ENCODE measurements at regions not wholly inside any gene's neighbourhood (a gene's known extent, or its start where the extent isn't known, plus 50 kb on each side); places are given as distances from the start of the nearest gene placed in this dataset.
A peak's percentile ranks its signal among the peaks of the same experiment; 100 is the strongest.

DNA sequence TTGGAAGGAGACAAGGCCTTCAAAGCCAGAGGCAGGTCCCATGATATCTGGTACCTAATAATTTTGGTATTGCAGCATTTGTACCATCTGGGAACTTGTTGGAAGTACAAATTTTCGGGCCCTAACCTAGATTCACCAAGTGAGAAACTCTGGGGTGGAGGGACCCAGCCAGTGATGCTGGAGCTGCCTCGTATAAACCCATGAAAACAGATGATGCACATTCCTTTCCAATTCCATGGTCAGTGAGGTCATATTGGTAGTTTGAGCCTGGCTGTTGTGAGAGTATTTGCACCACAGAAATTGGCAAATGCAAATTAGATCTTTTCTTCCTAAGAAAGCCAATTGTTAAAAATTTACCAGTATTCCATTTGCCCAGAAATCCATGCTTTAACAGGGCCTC lies 269.6 kb upstream of the PLXNA2 start:
- DNase-seq (ENCODE audit: low spot score): no peak

DNA sequence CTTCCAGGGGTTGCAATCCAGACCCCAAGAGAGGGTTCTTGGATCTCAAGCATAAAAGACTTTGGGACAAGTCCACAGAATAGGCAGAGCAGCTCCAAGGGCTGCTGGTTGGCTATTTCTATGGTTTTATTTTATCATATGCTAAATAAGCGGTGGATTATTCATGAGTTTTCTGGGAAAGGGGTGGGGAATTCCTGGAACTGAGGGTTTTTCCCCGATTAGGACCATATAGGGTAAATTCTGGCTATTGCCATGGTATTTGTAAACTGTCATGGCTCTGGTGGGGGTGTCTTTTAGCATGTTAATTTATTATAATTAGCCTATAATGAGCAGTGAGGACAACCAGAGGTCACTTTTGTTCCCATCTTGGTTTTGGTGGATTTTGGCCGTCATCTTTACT lies 270.9 kb upstream of the PLXNA2 start:
- DNase-seq (ENCODE audit: low spot score): no peak

DNA sequence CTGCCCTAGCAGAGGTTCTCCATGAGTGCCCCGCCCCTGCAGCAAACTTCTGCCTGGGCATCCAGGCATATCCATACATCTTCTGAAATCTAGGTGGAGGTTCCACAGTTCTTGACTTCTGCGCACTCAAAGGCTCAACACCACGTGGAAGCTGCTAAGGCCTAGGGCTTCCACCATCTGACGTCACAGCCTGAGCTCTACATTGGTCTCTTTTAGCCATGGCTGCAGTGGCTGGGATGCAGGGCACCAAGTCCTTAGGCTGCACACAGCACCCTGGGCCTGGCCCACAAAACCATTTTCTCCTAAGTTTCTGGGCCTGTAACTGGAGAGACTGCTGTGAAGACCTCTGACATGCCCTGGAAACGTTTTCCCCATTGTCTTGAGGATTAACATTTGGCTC lies 272.6 kb upstream of the PLXNA2 start:
- DNase-seq (ENCODE audit: low spot score): peak; percentile 1

DNA sequence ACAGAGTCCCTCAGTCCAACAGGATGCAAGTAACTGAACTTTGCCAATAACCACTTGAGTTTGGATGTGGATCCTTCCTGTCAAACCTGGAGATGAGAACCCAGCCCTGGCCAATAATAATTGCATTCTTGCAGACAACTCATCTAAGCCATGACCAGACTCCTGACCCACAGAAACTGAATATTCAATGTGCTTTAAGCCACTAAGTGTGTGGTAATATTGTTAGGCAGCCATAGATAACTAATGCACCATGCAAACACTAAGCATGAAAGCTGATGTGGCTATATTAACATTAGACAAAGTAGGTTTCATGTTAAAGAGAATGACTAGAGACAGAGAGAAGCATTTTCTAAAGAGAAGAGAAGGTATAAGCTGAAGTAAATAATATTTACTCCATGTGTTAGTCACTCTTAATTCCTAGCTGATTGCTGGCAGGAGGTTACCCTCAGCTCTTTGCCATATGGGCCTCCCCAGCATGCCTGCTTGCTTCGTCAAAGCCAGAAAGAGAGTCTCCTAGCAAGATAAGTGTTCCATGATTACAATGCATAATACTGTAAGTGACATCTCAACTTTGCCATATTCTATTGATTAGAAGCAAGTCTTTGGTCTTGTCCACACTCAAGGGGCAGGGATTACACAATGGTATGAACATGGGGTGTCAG lies 276.4 kb upstream of the PLXNA2 start:
- DNase-seq (ENCODE audit: low spot score): no peak

DNA sequence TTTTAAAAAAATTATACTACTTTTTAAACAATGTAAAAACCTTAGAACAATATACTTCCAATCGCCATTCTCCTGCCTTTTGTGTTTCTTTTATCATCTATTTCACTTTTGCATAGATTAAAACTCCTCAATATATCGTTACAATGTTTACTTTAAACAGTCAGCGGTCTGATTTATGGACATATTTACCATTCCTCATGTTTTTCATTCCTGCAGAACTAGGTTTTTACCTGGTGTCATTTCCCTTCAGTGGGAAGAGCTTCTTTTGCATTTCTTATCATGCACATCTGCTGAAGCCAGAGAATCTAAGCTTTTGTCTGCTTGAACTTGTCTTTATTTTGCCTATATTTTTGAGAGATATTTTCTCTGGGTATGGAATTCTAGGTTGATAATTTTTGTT lies 277.4 kb upstream of the PLXNA2 start:
- DNase-seq (ENCODE audit: low spot score): no peak

DNA sequence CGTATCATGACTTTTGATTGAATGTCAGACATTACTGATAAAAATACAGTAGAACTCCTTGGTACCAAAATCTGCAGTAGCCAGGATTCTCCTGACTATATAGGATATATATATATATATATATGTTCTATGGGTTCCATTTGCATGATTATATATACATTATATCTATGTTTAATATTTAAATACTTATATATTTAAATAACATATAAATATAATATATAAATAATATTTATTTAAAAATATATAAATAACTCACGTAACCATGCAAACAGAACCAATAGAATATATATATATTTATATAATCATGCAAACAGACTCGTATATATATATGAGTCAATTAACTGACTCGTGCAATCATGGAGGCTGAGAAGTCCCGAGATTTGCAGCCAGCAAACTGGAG lies 278.8 kb upstream of the PLXNA2 start:
- DNase-seq (ENCODE audit: low spot score): no peak

DNA sequence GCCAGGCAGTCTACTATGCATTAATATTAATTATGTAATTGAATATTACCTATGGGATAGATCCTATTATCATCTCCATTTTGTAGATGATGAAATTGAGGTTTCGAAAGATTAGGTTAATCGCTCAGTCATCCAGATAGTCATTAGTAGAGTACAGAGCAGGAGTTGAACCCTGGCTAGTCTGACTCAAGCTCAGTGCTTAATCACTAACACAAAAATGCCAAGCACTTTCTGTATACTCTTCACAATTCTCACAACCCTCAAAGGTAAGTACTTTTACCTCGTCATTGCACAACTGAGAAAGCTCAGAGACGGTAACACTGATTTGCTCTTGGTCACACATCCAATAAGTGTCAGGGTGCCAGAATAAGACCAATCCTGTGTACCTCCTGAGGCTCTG lies 280.2 kb upstream of the PLXNA2 start:
- DNase-seq (ENCODE audit: low spot score): no peak

DNA sequence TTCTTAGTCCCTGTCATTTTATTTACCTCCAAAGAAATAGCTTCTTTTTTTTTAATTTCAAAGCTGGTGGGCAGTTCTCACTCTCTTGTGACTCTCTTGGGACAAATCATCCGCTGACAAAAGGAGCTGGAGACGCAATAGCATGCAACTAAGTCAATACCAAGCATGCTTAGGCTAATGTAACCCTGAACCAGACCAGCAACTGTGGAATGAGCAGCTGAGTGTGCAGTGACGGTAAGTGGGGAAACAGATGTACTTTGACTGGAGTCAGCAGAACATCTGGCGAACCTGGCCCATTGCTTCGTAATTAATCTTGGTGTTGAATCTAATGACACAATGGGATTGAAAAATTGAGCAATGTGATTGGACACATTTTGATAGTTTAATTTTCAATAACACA lies 280.7 kb upstream of the PLXNA2 start:
- no peak for DNase-seq (ENCODE audit: low spot score)

DNA sequence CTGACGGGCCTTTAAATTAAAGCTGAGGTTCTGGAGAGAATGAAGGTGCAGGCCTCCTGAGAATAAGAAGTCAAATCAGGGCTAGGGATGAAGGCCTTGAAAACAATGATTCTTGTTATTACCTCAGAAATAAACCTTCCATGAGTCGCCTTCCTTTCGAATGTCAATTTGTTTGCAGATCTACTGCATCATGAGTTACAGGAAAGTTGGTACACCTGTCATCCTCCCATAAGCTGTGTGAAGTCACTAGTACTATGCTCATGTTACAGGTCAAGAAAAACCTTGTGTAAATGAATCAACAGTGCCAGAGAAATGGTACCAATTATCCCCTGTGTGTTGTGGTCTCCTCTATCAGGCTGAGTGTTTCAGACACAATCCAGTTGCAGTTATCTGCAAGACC lies 281.2 kb upstream of the PLXNA2 start:
- no peak for DNase-seq (ENCODE audit: low spot score)

DNA sequence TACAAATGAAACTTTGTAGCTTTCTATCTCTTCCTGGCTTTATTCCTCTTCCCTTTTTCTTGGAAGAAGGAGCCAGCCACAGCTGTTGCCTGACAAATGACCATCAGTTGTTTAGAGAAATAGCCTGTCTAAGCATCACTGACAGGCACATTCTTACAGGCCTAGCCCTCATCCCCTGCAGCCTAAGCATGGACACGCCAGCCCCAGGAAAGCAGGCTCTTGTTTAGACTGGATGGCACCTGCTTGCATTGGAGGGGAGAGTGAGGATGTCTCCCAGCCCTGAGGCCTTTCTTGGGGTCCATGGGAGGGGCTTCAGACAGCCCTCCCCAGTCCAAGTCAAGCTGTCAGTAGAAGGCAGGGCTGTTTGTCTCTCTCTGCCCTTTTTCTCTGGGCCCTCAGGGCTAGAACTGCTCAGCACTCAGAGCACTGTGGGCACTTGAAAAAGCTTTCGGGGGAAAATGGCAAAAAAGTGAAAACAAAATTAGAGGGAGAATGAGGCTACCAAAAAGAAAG lies 282.5 kb upstream of the PLXNA2 start:
- DNase-seq (ENCODE audit: low spot score): no peak

DNA sequence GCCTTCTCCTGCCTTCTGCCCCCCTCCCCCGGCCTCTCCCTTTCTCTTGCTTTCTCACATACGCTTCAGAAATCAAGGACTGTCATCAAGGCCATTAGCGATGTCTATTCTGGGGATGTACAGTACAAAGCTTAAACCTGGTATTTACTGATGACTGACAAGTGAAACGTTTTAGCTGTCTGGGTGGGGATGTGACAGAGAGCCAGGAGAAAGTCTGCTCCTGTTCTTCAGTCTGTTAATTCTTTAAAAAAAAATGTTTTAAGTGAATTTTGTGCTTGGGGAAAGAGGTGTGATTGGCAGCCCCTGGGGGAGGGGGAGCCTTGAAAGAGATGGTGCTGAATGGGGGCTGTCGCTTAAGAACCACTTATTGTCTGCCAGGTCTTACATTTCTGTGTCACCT lies 283.0 kb upstream of the PLXNA2 start:
- DNase-seq (ENCODE audit: low spot score): no peak

DNA sequence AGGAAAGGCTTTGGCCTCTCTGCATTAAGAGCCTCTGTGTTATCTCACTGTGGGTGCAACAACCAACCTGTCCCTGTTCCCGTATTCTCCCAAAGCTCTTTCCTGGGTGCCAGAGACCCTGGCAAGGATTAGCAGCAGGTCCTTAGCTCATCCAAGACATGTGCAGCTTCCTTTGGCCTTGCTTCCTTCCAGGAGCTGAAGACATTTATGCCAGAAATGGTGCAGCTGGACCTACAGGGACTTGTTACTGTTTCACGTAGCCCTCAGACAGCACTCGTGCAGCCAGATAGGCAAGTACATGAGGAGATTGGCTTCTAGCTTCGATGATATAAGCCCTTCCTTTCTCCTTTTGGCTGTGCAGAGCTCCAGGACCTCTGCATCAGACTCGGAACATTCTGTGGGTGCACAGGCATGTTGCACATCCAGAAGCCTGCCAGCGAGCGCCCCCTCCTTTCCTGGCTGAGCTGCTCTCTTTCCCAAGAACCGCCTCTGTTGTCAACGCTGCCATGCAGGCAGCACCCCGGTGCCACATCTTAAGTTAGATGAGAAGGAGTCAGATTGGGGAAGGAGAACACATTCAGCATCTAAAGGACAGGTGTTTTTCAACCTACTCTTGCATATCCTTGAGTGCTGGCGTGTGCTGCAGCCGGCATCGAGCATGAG lies 284.5 kb upstream of the PLXNA2 start:
- DNase-seq (ENCODE audit: low spot score): no peak

DNA sequence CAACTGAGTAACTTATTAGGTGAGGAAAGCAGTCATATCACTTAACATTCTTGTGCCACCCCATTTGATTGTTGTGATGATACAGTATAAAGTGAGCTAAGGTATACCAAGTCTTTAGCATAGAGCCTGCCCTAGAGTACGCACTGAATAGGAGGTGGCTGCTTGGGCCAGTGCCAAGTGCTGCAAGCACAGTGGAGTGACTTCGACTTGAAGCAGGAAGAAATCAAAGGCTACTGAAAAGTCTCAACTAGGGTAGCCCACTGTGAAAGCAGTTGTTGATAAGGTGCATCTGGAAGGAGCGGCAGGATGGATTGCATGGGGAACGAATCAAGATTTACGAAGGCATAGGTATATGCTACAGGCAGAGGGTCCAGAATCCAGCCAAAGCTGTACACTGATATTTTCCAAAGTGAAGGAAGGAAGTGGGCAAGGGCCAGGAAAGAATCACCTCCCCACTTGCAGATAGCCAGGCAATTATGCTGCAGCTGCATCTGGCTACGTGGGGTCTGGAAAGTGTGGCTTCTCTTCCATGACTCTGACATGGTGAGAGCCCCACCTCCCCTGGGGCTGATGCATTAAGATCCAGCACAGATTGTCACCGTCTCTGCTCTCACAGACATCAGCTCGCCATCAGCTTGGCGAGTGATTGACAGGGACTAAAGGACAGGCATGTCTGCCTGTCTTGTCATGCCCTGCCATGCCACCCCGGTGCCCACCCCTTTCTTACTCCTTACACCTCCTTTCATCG lies 287.0 kb upstream of the PLXNA2 start:
- DNase-seq (ENCODE audit: low spot score): no peak

DNA sequence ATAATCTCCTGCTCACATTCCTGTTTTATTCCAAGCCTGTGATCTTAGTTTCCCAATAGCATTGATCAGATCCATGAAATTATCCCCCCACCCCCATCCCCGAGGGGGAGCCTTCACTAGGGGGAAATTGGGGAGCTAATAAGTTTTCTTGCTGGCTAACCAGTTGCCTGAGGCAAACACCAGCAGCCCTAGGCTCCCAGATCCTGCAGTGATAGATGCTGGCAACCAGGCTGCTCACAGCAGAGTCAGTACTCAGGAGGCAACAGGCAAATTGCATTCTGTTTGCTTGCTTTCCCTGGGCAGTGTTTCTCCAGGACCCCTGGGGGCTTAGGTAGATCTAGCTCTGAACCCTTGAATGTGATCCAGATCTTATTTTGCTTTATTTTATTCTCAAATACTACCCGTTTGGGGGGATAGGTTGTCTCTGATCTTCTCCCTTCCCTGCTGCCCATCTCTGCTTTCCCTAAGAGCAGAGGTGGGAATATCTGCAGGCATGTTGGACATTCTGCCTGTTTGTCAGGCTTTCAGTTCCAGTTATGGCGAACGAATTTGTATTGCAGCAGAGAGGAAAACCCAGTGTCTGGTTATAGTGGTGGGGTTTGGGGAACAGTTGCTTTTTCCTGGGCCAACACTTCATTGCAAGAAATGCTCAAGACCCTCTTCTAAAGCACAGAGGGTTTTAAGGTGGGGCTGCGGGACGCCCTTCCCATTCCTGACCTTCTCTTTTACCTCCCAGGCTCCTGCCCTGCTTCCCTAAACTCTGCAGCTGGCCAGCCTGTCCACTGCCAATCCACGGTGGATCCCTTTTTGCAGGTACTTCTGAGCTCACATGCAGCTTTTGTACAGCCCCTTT lies 289.8 kb upstream of the PLXNA2 start:
- DNase-seq (ENCODE audit: low spot score): no peak

DNA sequence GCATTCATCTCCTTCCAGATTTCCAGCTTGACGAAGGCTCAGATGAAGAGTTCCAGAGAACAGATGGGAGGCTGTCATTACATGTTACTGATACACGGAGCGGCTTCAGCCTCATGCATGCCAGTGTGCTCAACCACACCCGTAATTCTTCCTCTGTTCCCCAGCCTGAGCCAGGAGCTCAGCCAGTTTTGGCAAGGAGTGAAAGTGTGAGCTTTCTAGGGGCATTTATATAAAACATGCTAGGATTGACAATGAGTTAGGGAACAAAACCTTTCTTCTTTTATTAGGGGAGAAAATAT lies 290.4 kb upstream of the PLXNA2 start:
- DNase-seq (ENCODE audit: low spot score): no peak

DNA sequence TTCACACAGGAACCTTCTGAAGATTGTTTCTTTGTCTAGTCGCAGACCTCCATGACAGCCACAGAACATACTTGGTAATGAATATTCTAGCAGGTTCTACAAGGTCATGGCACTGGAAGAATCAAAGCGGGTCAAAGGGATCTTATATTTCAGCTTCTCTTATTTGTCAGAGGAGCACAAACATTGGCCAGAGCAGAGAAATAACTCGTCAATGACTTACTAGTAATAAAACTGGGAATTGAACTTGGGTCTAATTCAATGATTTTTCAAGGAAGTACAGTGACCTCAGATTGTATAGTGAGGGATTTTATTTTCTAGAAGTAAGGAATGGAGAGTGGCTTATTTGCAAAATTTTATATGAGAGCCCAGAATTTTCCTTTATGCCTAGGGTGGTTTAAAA lies 290.8 kb upstream of the PLXNA2 start:
- no peak for DNase-seq (ENCODE audit: low spot score)

DNA sequence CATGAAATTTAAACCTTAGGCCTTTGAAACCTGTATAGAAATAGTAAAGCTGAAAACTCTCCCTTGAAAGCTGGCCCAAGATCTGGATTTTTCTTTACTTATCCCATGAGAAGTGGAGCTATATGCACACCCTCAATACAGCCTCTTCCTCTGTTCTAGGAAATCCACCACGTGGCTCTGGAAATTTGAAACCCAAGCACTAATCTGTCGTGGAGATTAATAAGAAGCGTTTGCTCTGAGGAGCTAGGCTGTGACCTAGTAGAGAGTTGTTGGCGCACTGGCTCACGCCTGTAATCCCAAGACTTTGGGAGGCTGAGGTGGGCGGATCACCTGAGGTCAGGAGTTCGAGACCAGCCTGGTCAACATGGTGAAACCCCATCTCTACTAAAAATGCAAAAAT lies 291.3 kb upstream of the PLXNA2 start:
- DNase-seq (ENCODE audit: low spot score): no peak

DNA sequence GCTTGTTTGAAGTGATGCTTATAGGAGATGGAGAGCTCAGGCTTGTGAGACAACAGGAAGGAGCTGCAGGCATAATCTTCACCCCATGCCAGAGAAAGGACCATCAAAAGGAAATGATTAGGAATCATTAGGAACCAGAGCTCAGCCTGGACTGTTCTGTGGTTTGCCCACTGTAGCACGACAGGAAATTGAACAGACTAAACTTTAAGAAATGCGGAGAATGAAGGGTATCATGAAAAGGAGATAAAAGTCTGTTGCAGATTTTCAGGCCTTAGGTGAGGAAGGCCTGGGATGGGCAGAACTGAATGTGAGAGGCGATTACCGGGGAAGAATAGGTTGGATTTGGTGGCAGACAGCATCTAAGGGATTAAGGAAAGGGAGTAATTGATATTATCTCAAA lies 292.0 kb upstream of the PLXNA2 start:
- DNase-seq (ENCODE audit: low spot score): no peak

DNA sequence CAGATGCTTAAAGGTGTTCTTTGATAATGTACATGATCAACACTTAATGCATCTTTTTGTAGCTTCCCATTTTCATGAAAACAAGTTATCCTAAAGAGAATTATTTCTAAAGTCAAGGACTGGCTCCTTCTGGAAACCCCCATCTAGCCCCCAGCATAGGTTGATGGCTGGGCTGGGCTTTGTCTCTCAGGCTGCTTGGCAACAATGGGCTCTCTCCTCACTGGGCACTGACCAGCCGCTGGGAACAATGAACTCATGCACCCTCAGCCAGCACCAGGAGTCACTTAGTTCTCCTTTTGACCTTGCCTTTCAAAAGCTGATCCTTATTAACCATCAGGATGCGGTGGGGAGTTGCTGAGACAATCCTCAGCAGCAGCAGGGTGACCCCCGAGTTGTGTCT lies 293.0 kb upstream of the PLXNA2 start:
- DNase-seq (ENCODE audit: low spot score): no peak

DNA sequence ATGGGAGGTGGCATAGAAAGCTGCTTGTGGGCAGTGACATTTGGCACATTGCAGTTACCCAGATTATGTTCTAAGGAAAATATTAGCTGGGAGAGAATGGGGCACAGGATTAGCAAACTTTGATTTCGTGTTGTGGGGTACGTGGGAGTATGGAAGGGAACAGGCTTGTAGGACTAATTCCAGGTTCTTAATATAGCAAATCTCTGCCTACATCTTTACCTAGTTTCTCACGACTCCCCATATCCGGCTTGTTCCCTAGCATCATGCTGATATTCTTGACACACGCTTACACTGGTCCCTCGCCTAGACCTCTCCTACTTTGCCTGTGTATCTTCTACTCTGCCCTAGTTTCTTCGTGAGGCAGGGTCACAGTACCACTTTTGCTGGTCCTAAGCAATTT lies 293.9 kb upstream of the PLXNA2 start:
- no peak for DNase-seq (ENCODE audit: low spot score)

DNA sequence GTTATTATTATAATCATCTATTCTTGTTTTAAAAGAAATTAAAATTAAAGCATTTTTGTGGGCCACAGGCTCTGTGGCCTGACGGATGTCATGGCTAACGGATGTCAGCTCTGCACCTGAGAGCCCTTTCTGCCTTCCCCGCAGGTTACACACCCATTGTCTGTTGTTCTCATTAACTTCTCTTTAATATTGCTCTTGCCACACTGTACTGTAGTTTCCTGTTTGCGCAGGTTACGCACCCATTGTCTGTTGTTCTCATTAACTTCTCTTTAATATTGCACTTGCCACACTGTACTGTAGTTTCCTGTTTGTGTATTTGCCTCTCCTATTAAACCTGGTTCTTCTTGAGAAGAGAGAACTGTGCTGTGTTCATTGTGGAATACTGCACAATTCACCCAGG lies 294.4 kb upstream of the PLXNA2 start:
- DNase-seq (ENCODE audit: low spot score): no peak

DNA sequence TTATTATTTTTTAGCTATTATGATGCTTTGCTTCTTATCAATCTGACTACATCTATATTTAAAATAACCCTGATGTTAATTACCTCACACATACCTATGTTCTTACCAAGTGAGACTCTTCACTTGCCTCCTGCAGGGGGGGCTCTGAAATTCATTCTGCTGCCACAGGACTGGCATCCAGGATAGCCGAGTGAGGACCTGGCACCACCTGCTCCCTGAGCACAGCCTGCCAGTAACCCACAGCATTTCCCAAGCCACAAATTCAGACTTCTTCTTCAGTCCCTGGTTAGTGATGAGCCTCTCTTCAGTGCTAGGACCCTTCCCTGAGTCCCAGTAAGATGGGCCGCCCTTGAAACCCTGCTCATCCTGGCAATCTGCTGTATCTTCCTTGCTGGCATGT lies 296.5 kb upstream of the PLXNA2 start:
- DNase-seq (ENCODE audit: low spot score): no peak
